Calu3 (cell line): ENCODE measurements at regions not wholly inside any gene's neighbourhood (a gene's known extent, or its start where the extent isn't known, plus 50 kb on each side); places are given as distances from the start of the nearest gene placed in this dataset.

Source experiments
- BruUV-seq: library from RNA; stranded (reverse); fragments of 400-500 nt; replicated peaks from 2 replicates; lab custom pipeline; 2021; lab: Mats Ljungman, UMichigan
- CTCF ChIA-PET: fragments of 300-600 bp; sonication (Branson Sonifier 250); formaldehyde crosslinking; loops from one replicate; lab custom pipeline; 2022; ENCODE audit warnings: antibody characterized with exemption; lab: Charles Lee
- DNase-seq: peaks from one replicate; pipeline ENCODE4 v3.0.0; 2022
- H3K27ac Mint-ChIP-seq: one replicate; pipeline ENCODE4 v1.8.0; 2022; ENCODE audit warnings: mixed read lengths; ENCODE audit not compliant: unreplicated experiment
- H3K27me3 Mint-ChIP-seq: one replicate; pipeline ENCODE4 v1.8.0; 2022; ENCODE audit warnings: mixed read lengths; ENCODE audit not compliant: unreplicated experiment
- H3K36me3 Mint-ChIP-seq: one replicate; pipeline ENCODE4 v1.8.0; 2022; ENCODE audit warnings: mild to moderate bottlenecking, moderate library complexity, mixed read lengths; ENCODE audit not compliant: insufficient read depth, unreplicated experiment
- H3K4me1 Mint-ChIP-seq: one replicate; pipeline ENCODE4 v1.8.0; 2022; ENCODE audit warnings: mild to moderate bottlenecking, low read depth, mixed read lengths; ENCODE audit not compliant: unreplicated experiment
- H3K4me3 Mint-ChIP-seq: one replicate; pipeline ENCODE4 v1.8.0; 2022; ENCODE audit warnings: mild to moderate bottlenecking, low read depth, moderate library complexity, mixed read lengths; ENCODE audit not compliant: unreplicated experiment
- H3K9me3 Mint-ChIP-seq: one replicate; pipeline ENCODE4 v1.8.0; 2022; ENCODE audit warnings: low read depth, mixed read lengths; ENCODE audit not compliant: unreplicated experiment
- CTCF ChIP-seq: fragments of 200-600 bp; IDR thresholded peaks from one replicate; pipeline ENCODE4 v1.8.0; 2022; ENCODE audit warnings: antibody characterized with exemption; ENCODE audit not compliant: unreplicated experiment
- intact Hi-C: fragments of 100-400 bp; cut with micrococcal nuclease; formaldehyde crosslinking; loops from one replicate; pipeline ENCODE4 v1.10.0; 2022; ENCODE audit not compliant: unreplicated experiment

GRCh38 chr16:85195900-85196772 is 83.9 kb upstream of the CIBAR2 start:
- CTCF ChIA-PET: no interaction called here
- no peaks in the 10 kb centered on the region for H3K9me3 Mint-ChIP-seq
- peaks cover 15% of the 10 kb centered on the region for H3K4me1 Mint-ChIP-seq

DNA sequence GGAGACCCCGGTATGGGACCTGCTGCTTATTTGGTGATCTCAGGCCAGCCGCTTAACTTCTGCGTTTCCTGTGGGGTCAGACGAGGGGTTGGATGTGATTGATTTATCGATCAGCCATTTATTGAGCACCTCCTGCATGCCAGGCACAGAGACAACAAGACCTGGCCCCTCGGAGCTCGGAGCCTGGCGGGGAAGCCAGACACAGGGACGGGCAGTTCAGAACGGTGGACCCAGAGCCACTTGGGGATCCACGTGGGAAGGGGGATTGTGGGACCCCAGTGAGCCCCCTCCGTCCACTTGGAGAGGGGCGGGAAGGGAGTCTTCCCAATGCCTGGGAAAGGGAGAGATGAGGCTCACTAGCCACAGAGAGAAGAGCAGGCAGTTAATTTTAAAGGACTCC is 84.7 kb upstream of the CIBAR2 start:
- Mint-ChIP-seq H3K9me3 (no peaks in the 10 kb centered on the region), H3K4me3 (no peak overlapping the region), H3K27ac (no peak overlapping the region), H3K4me1 (peaks cover 15% of the 10 kb centered on the region), H3K27me3 (peaks cover 98% of the 10 kb centered on the region), H3K36me3 (no peaks in the 10 kb centered on the region)
- BruUV-seq: no TSS peak
- TF ChIP-seq CTCF: no peak
- intact Hi-C loops: no loop called here
- no peak for DNase-seq
- CTCF ChIA-PET: no interaction called here

More at GRCh38 chr16:85195900-85196772, 83.9 kb upstream of the CIBAR2 start:
- H3K36me3 Mint-ChIP-seq: no peaks in the 10 kb centered on the region
- no TSS peak for BruUV-seq
- H3K27ac Mint-ChIP-seq: no peak overlapping the region
- intact Hi-C loops: no loop called here
- H3K4me3 Mint-ChIP-seq: no peak overlapping the region
- H3K27me3 Mint-ChIP-seq: peaks cover 98% of the 10 kb centered on the region
- no peak for DNase-seq
- no peak for TF ChIP-seq CTCF

DNA sequence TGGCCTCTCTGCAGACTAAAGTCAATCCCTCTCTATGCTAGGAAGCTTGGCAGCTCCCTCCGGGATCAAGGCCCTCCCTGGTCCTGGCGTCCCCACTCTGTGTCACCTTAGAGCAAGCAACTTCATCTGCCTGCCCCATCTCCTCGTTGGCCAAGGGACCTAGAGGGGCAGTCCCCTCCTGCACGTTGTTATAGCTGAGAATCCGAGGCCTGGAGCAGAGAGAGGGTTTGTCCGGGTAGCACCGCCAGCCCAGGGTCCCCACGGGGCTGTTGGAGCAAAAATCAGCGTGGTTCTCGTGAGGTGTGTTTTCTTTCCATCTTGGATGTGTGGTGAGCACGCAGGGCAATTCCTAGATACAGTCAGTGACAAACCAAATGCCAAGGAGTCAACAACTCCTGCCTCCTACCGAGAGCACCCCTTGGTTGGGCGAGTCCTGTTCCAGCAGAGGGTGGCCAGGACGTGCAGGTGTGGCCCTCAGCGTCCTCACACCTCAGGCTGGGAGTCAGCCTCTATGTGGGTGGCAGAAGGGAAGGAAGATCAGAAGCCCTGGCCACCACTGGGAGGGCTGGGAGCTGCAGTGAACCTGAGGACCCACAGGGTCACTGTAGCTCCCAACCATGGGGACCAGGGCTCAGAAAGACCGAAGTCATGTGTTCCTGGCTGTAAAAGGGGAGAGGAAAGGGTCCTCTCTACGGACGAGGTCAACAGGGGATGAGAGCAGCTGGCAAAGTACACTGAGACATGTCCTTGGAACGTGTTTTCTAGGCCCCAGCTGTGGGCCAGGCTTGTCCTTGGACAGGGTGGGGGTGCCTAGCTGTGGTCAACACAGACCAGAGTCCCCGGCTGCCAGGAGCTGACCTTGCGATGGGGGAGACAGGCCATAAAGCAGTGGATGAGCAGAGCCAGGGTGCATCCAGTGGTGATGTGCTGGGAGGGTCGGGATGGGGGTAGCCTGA is 85.6 kb upstream of the CIBAR2 start:
- peaks cover 15% of the 10 kb centered on the region for H3K4me1 Mint-ChIP-seq
- intact Hi-C loops: no loop called here
- H3K27me3 Mint-ChIP-seq: peaks cover 92% of the 10 kb centered on the region
- BruUV-seq: no TSS peak
- no peaks in the 10 kb centered on the region for H3K36me3 Mint-ChIP-seq
- H3K4me3 Mint-ChIP-seq: no peak overlapping the region
- CTCF ChIA-PET: no interaction called here
- H3K27ac Mint-ChIP-seq: no peak overlapping the region
- no peak for TF ChIP-seq CTCF
- H3K9me3 Mint-ChIP-seq: no peaks in the 10 kb centered on the region
- no peak for DNase-seq

GRCh38 chr16:85199069-85199725 is 86.9 kb upstream of the CIBAR2 start:
- CTCF ChIA-PET: interaction anchor here (0.7 kb wide), 1 partner anchor 205 kb away, joined by 3 read pairs; no protein-coding TSS in a partner anchor

More at GRCh38 chr16:85199069-85199725, 86.9 kb upstream of the CIBAR2 start:
- DNase-seq: no peak
- Mint-ChIP-seq H3K4me3 (no peak overlapping the region), H3K9me3 (no peaks in the 10 kb centered on the region), H3K36me3 (no peaks in the 10 kb centered on the region), H3K27ac (no peak overlapping the region), H3K27me3 (peaks cover 90% of the 10 kb centered on the region), H3K4me1 (peaks cover 15% of the 10 kb centered on the region)
- intact Hi-C loops: no loop called here
- TF ChIP-seq CTCF: no peak
- BruUV-seq: no TSS peak
